Neural progenitor cell (in vitro differentiated cells): ENCODE measurements at regions not wholly inside any gene's neighbourhood (a gene's known extent, or its start where the extent isn't known, plus 50 kb on each side); places are given as distances from the start of the nearest gene placed in this dataset.

Experiments
- DNase-seq: peaks from one replicate; pipeline ENCODE4 v3.0.0-alpha.2; 2016; ENCODE audit warnings: low spot score
- H2AFZ ChIP-seq: fragments of 200-600 bp; sonication (generic); replicated peaks from 2 replicates; pipeline ENCODE4 v1.6.1; 2016; ENCODE audit warnings: antibody characterized with exemption
- H3F3A ChIP-seq: fragments of 200-600 bp; sonication (generic); 2 replicates; pipeline ENCODE4 v1.6.1; 2016; ENCODE audit warnings: antibody characterized with exemption, low read depth
- H3K27ac ChIP-seq: fragments of 200-600 bp; sonication (generic); 2 replicates; pipeline ENCODE4 v1.5.1; 2016; ENCODE audit warnings: mild to moderate bottlenecking
- H3K27me3 ChIP-seq: fragments of 200-600 bp; sonication (generic); 2 replicates; pipeline ENCODE4 v1.6.1; 2016; ENCODE audit warnings: mild to moderate bottlenecking, moderate library complexity
- H3K36me3 ChIP-seq: fragments of 200-600 bp; sonication (generic); 2 replicates; pipeline ENCODE4 v1.5.1; 2016
- H3K4me1 ChIP-seq: fragments of 200-600 bp; sonication (generic); 2 replicates; pipeline ENCODE4 v1.6.1; 2016; ENCODE audit warnings: mixed run types
- H3K4me2 ChIP-seq: fragments of 200-600 bp; sonication (generic); 2 replicates; pipeline ENCODE4 v1.6.1; 2016
- H3K4me3 ChIP-seq: fragments of 200-600 bp; sonication (generic); 2 replicates; pipeline ENCODE4 v1.5.1; 2016
- H3K79me2 ChIP-seq: fragments of 200-600 bp; sonication (generic); 2 replicates; pipeline ENCODE4 v1.6.1; 2016; ENCODE audit warnings: low read depth
- H3K9ac ChIP-seq: fragments of 200-600 bp; sonication (generic); 2 replicates; pipeline ENCODE4 v1.6.1; 2016
- H3K9me3 ChIP-seq: fragments of 200-600 bp; sonication (generic); 2 replicates; pipeline ENCODE4 v1.5.1; 2016; ENCODE audit warnings: low read depth
- H4K20me1 ChIP-seq: fragments of 200-600 bp; sonication (generic); 2 replicates; pipeline ENCODE4 v1.6.1; 2016; ENCODE audit warnings: low read depth
- H3K27ac Mint-ChIP-seq: 3 replicates; pipeline ENCODE4 v1.8.0; 2021; ENCODE audit warnings: mixed read lengths
- H3K27me3 Mint-ChIP-seq: 2 replicates; pipeline ENCODE4 v1.8.0; 2022; ENCODE audit warnings: low read depth, mild to moderate bottlenecking, inconsistent platforms, moderate library complexity, mixed read lengths; ENCODE audit not compliant: insufficient read depth
- H3K36me3 Mint-ChIP-seq: 3 replicates; pipeline ENCODE4 v1.8.0; 2021; ENCODE audit warnings: mixed read lengths
- H3K4me1 Mint-ChIP-seq: 3 replicates; pipeline ENCODE4 v1.8.0; 2021; ENCODE audit warnings: mixed read lengths
- H3K4me3 Mint-ChIP-seq: 3 replicates; pipeline ENCODE4 v1.8.0; 2021; ENCODE audit warnings: mild to moderate bottlenecking, moderate library complexity, mixed read lengths
- H3K9me3 Mint-ChIP-seq: 3 replicates; pipeline ENCODE4 v1.8.0; 2020; ENCODE audit warnings: mixed read lengths
- CTCF ChIP-seq: fragments of 200-600 bp; sonication (generic); IDR thresholded peaks from 2 replicates; pipeline ENCODE4 v1.5.1; 2017; ENCODE audit warnings: antibody characterized with exemption, mild to moderate bottlenecking
- EZH2 ChIP-seq: fragments of 200-600 bp; sonication (generic); IDR thresholded peaks from 2 replicates; pipeline ENCODE4 v1.6.1; 2017; ENCODE audit warnings: antibody characterized with exemption, mild to moderate bottlenecking, moderate library complexity
- EZH2phosphoT487 ChIP-seq: fragments of 200-600 bp; sonication (generic); IDR thresholded peaks from 2 replicates; pipeline ENCODE4 v1.6.1; 2017; ENCODE audit warnings: antibody characterized with exemption

GRCh38 chr1:189868021-189868420 is 609.6 kb downstream of the BRINP3 start:
- Mint-ChIP-seq H3K27me3 (no peaks in the 10 kb centered on the region), H3K36me3 (no peaks in the 10 kb centered on the region), H3K4me3 (no peak overlapping the region), H3K9me3 (no peaks in the 10 kb centered on the region), H3K4me1 (no peaks in the 10 kb centered on the region), H3K27ac (no peak overlapping the region)
- no peak overlapping the region for H3K4me2 ChIP-seq
- no peaks in the 10 kb centered on the region for H3K36me3 ChIP-seq
- H3K4me1 ChIP-seq = peaks cover 10% of the 10 kb centered on the region
- H3K79me2 ChIP-seq = no peaks in the 10 kb centered on the region
- no peak overlapping the region for H3K4me3 ChIP-seq
- peak; percentile 2 for DNase-seq
- no peak overlapping the region for H3K27ac ChIP-seq
- no peaks in the 10 kb centered on the region for H3F3A ChIP-seq
- no peaks in the 10 kb centered on the region for H3K27me3 ChIP-seq
- no peak overlapping the region for H3K9ac ChIP-seq
- no peaks in the 10 kb centered on the region for H3K9me3 ChIP-seq
- TF ChIP-seq EZH2phosphoT487 (no peak), CTCF (no peak), EZH2 (no peak)
- H4K20me1 ChIP-seq = no peaks in the 10 kb centered on the region
- peak overlapping the region; percentile 47 for H2AFZ ChIP-seq

DNA sequence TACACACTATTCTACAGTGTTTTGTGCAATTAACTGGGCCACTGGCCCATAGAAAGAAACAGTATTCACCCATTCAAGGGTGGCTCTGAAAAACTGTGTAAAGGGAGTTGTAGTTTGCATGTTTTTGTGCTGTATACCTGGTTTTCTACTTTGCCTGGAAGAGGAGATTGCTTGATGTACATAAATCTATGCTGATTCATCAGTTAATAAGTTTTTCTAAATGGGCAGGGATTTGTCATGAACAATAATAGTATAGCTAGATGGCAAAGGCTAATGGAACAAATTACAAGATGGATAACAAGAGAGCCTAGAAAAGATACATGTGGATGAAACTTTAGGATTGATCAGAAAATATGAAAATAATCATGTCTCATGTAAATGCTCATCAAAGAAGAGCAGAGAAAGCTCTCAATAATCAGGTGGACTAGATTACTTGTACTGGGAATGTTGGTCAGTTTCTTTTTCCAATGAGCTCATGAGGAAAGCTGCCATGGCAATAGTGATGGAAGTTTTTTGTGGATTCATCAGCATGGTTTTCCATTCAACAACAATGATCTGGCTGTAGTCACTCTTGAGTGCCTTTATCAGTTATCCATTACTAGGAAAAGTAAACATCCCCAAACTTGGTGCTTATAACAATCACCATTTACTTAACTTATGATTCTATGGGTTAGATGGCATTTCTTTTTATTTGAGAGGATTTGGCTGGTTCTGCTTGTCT is 602.8 kb downstream of the BRINP3 start:
- peak overlapping the region; percentile 22 for H3K27ac Mint-ChIP-seq
- Histone ChIP-seq H2AFZ (no peak overlapping the region), H3F3A (no peaks in the 10 kb centered on the region), H3K9ac (no peak overlapping the region), H4K20me1 (no peaks in the 10 kb centered on the region), H3K79me2 (no peaks in the 10 kb centered on the region), H3K27ac (no peak overlapping the region), H3K4me3 (no peak overlapping the region), H3K4me2 (no peak overlapping the region), H3K4me1 (peaks cover 10% of the 10 kb centered on the region), H3K27me3 (no peaks in the 10 kb centered on the region), H3K9me3 (no peaks in the 10 kb centered on the region), H3K36me3 (no peaks in the 10 kb centered on the region)
- no peak overlapping the region for H3K4me3 Mint-ChIP-seq
- TF ChIP-seq CTCF (no peak), EZH2phosphoT487 (no peak), EZH2 (no peak)
- no peaks in the 10 kb centered on the region for H3K36me3 Mint-ChIP-seq
- DNase-seq = no peak
- H3K4me1 Mint-ChIP-seq = no peaks in the 10 kb centered on the region
- H3K9me3 Mint-ChIP-seq = no peaks in the 10 kb centered on the region
- H3K27me3 Mint-ChIP-seq = peaks cover 3% of the 10 kb centered on the region

DNA sequence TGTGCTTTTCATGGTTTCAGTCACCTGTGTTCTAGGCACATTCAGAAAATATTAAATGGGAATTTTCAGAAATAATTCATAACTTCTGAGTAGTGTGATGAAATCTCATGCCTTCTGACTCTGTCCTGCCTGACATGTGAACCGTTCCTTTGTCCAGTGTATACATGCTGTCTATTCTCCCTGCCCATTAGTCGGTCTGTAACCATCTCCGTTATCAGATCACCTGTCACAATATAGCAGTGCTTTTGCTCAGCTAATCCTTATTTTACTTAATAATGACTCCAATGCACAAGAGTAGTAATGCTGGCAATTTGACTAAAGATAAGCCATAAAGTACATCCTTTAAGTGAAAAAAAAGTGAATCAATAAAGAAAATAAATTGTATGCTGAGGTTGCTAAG is 597.5 kb downstream of the BRINP3 start:
- no peak for DNase-seq
- no peak overlapping the region for H3K4me3 ChIP-seq
- H3K9me3 ChIP-seq = no peaks in the 10 kb centered on the region
- H4K20me1 ChIP-seq = no peaks in the 10 kb centered on the region
- peaks cover 3% of the 10 kb centered on the region for H3K27me3 Mint-ChIP-seq
- no peak overlapping the region for H3K4me2 ChIP-seq
- no peaks in the 10 kb centered on the region for H3K4me1 ChIP-seq
- H3K36me3 ChIP-seq = no peaks in the 10 kb centered on the region
- no peak overlapping the region for H3K9ac ChIP-seq
- H3K79me2 ChIP-seq = no peaks in the 10 kb centered on the region
- H3K4me1 Mint-ChIP-seq = no peaks in the 10 kb centered on the region
- no peaks in the 10 kb centered on the region for H3K27me3 ChIP-seq
- TF ChIP-seq EZH2phosphoT487 (no peak), CTCF (no peak), EZH2 (no peak)
- H3K36me3 Mint-ChIP-seq = no peaks in the 10 kb centered on the region
- no peak overlapping the region for H3K27ac Mint-ChIP-seq
- no peaks in the 10 kb centered on the region for H3F3A ChIP-seq
- H3K9me3 Mint-ChIP-seq = no peaks in the 10 kb centered on the region
- no peak overlapping the region for H3K4me3 Mint-ChIP-seq
- no peak overlapping the region for H3K27ac ChIP-seq
- H2AFZ ChIP-seq = no peak overlapping the region
